ENCODE measurements at regions not wholly inside any gene's neighbourhood (a gene's known extent, or its start where the extent isn't known, plus 50 kb on each side); places are given as distances from the start of the nearest gene placed in this dataset.

GRCh38 chr7:155218276-155219153 lies 79.2 kb upstream of the INSIG1 start:
- DNase-seq (ENCODE audit: low spot score) = no peak
- no peak for TF ChIP-seq CTCF (IDR thresholded peaks at IDR 0.05; ENCODE audit: extremely low read depth, missing control alignments)

GRCh38 chr7:155219154-155219531 lies 78.5 kb upstream of the INSIG1 start:
- DNase-seq (ENCODE audit: low spot score) = no peak
- TF ChIP-seq CTCF (IDR thresholded peaks at IDR 0.05; ENCODE audit: extremely low read depth, missing control alignments) = no peak

GRCh38 chr7:155219947-155220769 lies 77.5 kb upstream of the INSIG1 start:
- DNase-seq (ENCODE audit: low spot score) = no peak
- no peak for TF ChIP-seq CTCF (IDR thresholded peaks at IDR 0.05; ENCODE audit: extremely low read depth, missing control alignments)

GRCh38 chr7:155220903-155221302 lies 76.8 kb upstream of the INSIG1 start:
- DNase-seq (ENCODE audit: low spot score) = no peak
- no peak for TF ChIP-seq CTCF (IDR thresholded peaks at IDR 0.05; ENCODE audit: extremely low read depth, missing control alignments)

GRCh38 chr7:155221547-155221946 lies 76.1 kb upstream of the INSIG1 start:
- no peak for TF ChIP-seq CTCF (IDR thresholded peaks at IDR 0.05; ENCODE audit: extremely low read depth, missing control alignments)
- DNase-seq (ENCODE audit: low spot score) = no peak

GRCh38 chr7:155222061-155222460 lies 75.6 kb upstream of the INSIG1 start:
- DNase-seq (ENCODE audit: low spot score) = no peak
- no peak for TF ChIP-seq CTCF (IDR thresholded peaks at IDR 0.05; ENCODE audit: extremely low read depth, missing control alignments)

GRCh38 chr7:155222573-155222972 lies 75.1 kb upstream of the INSIG1 start:
- DNase-seq (ENCODE audit: low spot score) = no peak
- TF ChIP-seq CTCF (IDR thresholded peaks at IDR 0.05; ENCODE audit: extremely low read depth, missing control alignments) = no peak

All from GM20000 (cell line).